ENCODE measurements at regions not wholly inside any gene's neighbourhood (a gene's known extent, or its start where the extent isn't known, plus 50 kb on each side); places are given as distances from the start of the nearest gene placed in this dataset.

DNA sequence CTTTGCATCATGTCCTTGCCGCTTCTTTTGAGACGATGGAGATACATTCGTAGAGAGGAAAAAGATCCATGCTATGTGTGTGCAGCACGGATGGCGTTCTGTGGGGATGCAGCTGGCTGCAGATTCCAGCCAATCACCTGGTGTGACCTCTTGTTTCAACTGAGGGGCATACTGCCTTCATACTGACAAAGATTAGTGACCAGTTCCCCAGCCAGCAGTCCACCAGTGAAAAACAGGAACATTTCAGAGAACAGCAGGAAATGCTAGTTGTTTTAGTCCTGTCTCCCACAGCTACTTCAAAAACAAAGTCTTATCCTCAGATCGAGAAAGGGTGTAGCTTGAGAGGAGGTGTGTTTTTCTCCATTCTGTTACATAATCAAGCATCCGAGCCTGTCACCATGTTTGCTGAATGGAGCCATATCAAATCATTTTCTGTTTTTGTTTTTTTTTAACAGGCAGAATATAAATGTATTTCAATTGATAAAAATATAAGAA is 255.7 kb upstream of the FMN2 start:
- TF ChIP-seq POLR2A (IDR thresholded peaks at IDR 0.05) (no peak), POLR2AphosphoS5 (IDR thresholded peaks at IDR 0.05) (no peak), EP300 (IDR thresholded peaks at IDR 0.05) (no peak)
- TF ChIP-seq, protein P1, sequence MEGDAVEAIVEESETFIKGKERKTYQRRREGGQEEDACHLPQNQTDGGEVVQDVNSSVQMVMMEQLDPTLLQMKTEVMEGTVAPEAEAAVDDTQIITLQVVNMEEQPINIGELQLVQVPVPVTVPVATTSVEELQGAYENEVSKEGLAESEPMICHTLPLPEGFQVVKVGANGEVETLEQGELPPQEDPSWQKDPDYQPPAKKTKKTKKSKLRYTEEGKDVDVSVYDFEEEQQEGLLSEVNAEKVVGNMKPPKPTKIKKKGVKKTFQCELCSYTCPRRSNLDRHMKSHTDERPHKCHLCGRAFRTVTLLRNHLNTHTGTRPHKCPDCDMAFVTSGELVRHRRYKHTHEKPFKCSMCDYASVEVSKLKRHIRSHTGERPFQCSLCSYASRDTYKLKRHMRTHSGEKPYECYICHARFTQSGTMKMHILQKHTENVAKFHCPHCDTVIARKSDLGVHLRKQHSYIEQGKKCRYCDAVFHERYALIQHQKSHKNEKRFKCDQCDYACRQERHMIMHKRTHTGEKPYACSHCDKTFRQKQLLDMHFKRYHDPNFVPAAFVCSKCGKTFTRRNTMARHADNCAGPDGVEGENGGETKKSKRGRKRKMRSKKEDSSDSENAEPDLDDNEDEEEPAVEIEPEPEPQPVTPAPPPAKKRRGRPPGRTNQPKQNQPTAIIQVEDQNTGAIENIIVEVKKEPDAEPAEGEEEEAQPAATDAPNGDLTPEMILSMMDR (IDR thresholded peaks at IDR 0.05): no peak
- no peaks in the 10 kb centered on the region for H3K4me1 ChIP-seq
- no peaks in the 10 kb centered on the region for H3K36me3 ChIP-seq
- H3K27me3 ChIP-seq: no peaks in the 10 kb centered on the region
- WGBS: 78% methylated on average over 7 of the region's 7 CpGs
- no peak overlapping the region for H3K4me3 ChIP-seq
- H3K9me3 ChIP-seq: no peaks in the 10 kb centered on the region
- H3K27ac ChIP-seq: no peak overlapping the region
- no peak for DNase-seq (ENCODE audit: low spot score in 2 of 2)

DNA sequence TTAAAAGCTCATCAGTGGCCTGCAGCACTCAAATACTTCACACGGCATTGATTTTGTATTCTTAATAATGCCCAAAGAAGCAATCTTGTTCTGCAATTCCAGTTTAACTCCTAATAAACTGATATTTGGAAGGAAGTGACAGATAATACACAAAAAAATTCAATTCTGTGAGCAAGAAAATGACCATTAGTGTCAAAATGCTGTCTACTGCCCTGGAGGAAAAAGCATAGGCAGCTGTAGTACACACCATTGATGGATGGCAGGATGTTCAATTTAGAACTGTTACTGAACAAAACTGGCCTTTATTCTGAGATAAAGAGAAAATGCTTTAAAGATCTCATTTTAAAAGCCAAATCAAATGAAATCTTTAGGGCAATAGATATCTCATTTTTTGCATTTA is 251.3 kb upstream of the FMN2 start:
- H3K36me3 ChIP-seq: no peaks in the 10 kb centered on the region
- 91% methylated on average over 1 of the region's 1 CpG for WGBS
- H3K9me3 ChIP-seq: no peaks in the 10 kb centered on the region
- H3K4me3 ChIP-seq: no peak overlapping the region
- H3K27me3 ChIP-seq: no peaks in the 10 kb centered on the region
- H3K4me1 ChIP-seq: no peaks in the 10 kb centered on the region
- no peak overlapping the region for H3K27ac ChIP-seq
- TF ChIP-seq POLR2AphosphoS5 (IDR thresholded peaks at IDR 0.05) (no peak), EP300 (IDR thresholded peaks at IDR 0.05) (no peak), POLR2A (IDR thresholded peaks at IDR 0.05) (no peak)
- TF ChIP-seq, protein P1 (IDR thresholded peaks at IDR 0.05): no peak
- DNase-seq (ENCODE audit: low spot score in 2 of 2): no peak

DNA sequence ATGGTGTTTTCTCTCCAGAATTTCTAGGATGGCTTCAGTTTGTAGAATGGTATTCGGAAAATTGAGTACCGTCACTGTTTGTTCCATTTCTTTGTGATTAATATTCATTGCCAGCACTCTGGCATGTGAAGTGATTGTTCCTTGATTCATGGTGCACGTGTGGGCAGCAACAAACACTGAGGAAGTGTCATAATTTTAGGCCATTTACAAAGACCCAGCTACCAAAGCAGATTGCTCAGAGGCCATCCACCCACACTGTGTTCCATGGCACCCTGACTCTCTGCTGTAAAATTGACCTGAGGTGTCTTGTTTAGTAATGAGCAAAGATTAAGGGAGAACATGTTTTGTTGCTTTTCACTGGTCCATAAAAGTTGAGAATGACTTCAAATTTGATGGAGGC is 250.9 kb upstream of the FMN2 start:
- no peak for TF ChIP-seq EP300 (IDR thresholded peaks at IDR 0.05)
- TF ChIP-seq POLR2AphosphoS5 (IDR thresholded peaks at IDR 0.05): no peak
- no peak for TF ChIP-seq POLR2A (IDR thresholded peaks at IDR 0.05)
- TF ChIP-seq, protein P1 (IDR thresholded peaks at IDR 0.05): no peak
- no peak overlapping the region for H3K27ac ChIP-seq
- H3K9me3 ChIP-seq: no peaks in the 10 kb centered on the region
- no peak for DNase-seq (ENCODE audit: low spot score in 2 of 2)
- WGBS: 78% methylated on average over 3 of the region's 3 CpGs
- no peaks in the 10 kb centered on the region for H3K4me1 ChIP-seq
- H3K27me3 ChIP-seq: no peaks in the 10 kb centered on the region
- H3K4me3 ChIP-seq: no peak overlapping the region
- H3K36me3 ChIP-seq: no peaks in the 10 kb centered on the region

DNA sequence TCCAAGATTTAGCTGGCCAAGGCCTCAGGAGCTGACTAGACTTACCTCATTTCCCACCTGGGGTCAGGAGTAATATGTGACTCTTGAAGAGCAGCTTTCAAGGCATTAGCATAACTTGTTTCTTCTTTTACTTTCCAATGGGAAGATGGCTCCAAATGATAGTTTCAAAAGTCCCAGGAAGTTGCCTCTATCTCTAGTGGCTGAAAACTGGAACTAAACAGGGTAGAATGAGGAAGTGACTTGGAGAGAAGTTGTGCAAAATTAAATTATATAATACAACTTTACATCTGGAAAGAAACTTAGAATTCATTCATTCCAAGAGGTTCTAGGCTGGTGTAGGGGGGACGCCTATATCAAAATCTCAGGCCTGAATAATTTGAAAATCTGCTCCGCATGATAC is 250.1 kb upstream of the FMN2 start:
- DNase-seq (ENCODE audit: low spot score in 2 of 2): no peak
- WGBS: 87% methylated on average over 2 of the region's 2 CpGs

DNA sequence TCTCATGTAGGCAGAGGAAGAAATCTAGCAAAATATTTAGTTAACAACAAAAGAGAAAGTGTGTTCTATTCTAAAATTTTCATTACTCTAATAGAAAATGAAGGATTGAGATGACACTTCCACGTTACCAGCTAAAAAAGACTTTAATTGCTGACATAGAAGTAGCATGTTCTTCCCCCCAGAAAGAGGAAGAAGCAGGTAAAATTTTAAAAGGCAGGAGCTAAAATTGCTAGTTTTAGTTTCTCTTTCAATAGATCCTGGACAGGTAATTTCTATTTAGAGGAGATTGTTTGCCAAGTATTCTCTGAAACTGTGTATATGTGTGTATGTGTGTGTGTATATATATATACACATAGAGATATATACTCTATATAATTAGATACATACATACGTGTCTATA is 248.1 kb upstream of the FMN2 start:
- Histone ChIP-seq H3K36me3 (no peaks in the 10 kb centered on the region), H3K27me3 (no peaks in the 10 kb centered on the region), H3K4me1 (no peaks in the 10 kb centered on the region), H3K4me3 (no peak overlapping the region), H3K9me3 (no peaks in the 10 kb centered on the region), H3K27ac (no peak overlapping the region)
- no peak for TF ChIP-seq EP300 (IDR thresholded peaks at IDR 0.05)
- TF ChIP-seq POLR2A (IDR thresholded peaks at IDR 0.05): no peak
- no peak for TF ChIP-seq POLR2AphosphoS5 (IDR thresholded peaks at IDR 0.05)
- TF ChIP-seq, protein P1 (IDR thresholded peaks at IDR 0.05): no peak
- 73% methylated on average over 2 of the region's 2 CpGs for WGBS
- DNase-seq (ENCODE audit: low spot score in 2 of 2): no peak

More for the DNA sequence above, 250.1 kb upstream of the FMN2 start:
- Histone ChIP-seq H3K36me3 (no peaks in the 10 kb centered on the region), H3K27me3 (no peaks in the 10 kb centered on the region), H3K4me3 (no peak overlapping the region), H3K4me1 (no peaks in the 10 kb centered on the region), H3K9me3 (no peaks in the 10 kb centered on the region), H3K27ac (no peak overlapping the region)
- TF ChIP-seq EP300 (IDR thresholded peaks at IDR 0.05) (no peak), POLR2A (IDR thresholded peaks at IDR 0.05) (no peak), POLR2AphosphoS5 (IDR thresholded peaks at IDR 0.05) (no peak)
- TF ChIP-seq, protein P1 (IDR thresholded peaks at IDR 0.05): no peak

Measured in suprapubic skin (tissue), 4 donors.